ENCODE measurements at regions not wholly inside any gene's neighbourhood (a gene's known extent, or its start where the extent isn't known, plus 50 kb on each side); places are given as distances from the start of the nearest gene placed in this dataset.

- POLR2A ChIA-PET = no interaction called here
- no peak for DNase-seq (ENCODE audit: extremely low spot score)
- CTCF ChIA-PET = no interaction called here
- TF ChIP-seq, protein P1, sequence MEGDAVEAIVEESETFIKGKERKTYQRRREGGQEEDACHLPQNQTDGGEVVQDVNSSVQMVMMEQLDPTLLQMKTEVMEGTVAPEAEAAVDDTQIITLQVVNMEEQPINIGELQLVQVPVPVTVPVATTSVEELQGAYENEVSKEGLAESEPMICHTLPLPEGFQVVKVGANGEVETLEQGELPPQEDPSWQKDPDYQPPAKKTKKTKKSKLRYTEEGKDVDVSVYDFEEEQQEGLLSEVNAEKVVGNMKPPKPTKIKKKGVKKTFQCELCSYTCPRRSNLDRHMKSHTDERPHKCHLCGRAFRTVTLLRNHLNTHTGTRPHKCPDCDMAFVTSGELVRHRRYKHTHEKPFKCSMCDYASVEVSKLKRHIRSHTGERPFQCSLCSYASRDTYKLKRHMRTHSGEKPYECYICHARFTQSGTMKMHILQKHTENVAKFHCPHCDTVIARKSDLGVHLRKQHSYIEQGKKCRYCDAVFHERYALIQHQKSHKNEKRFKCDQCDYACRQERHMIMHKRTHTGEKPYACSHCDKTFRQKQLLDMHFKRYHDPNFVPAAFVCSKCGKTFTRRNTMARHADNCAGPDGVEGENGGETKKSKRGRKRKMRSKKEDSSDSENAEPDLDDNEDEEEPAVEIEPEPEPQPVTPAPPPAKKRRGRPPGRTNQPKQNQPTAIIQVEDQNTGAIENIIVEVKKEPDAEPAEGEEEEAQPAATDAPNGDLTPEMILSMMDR (IDR thresholded peaks at IDR 0.05; ENCODE audit: control extremely low read depth, extremely low read depth, low read depth, missing control alignments) = no peak
These were observed 957.1 kb upstream of the RBFOX1 start for GRCh38 chr16:6375465-6376075.

DNA sequence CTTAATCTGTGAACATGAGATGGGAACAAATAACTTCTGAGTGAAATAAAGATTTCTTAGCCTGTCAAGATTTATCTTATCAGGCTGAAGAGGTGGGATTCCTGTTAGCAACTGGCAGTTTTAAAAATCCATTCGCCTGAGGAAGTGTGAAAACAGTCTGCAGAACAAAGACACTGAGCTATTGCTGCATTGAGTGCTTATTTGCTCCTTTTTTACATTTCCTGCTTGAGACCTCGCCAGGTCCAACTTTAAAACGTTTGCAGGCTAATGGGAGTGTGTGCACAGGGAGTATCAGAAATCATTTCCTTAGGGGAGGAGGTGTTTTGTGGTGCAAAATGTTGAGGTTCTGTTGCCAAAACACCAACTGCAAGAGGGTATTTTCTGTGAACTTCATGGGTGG, 957.8 kb upstream of the RBFOX1 start:
- no peak for DNase-seq (ENCODE audit: extremely low spot score)
- ChIA-PET POLR2A (no interaction called here), CTCF (interaction anchor here (1.3 kb wide), 1 partner anchor 12 kb away, joined by 4 read pairs; no protein-coding TSS in a partner anchor)
- TF ChIP-seq, protein P1 (IDR thresholded peaks at IDR 0.05; ENCODE audit: control extremely low read depth, extremely low read depth, low read depth, missing control alignments) = no peak

- TF ChIP-seq, protein P1 (IDR thresholded peaks at IDR 0.05; ENCODE audit: control extremely low read depth, extremely low read depth, low read depth, missing control alignments) = no peak
- ChIA-PET POLR2A (no interaction called here), CTCF (no interaction called here)
- no peak for DNase-seq (ENCODE audit: extremely low spot score)
These were observed 967.8 kb upstream of the RBFOX1 start for GRCh38 chr16:6364846-6365245.

- CTCF ChIA-PET = no interaction called here
- TF ChIP-seq, protein P1 (IDR thresholded peaks at IDR 0.05; ENCODE audit: control extremely low read depth, extremely low read depth, low read depth, missing control alignments) = no peak
- no peak for DNase-seq (ENCODE audit: extremely low spot score)
- POLR2A ChIA-PET = no interaction called here
These were observed 968.6 kb upstream of the RBFOX1 start for GRCh38 chr16:6363896-6364607.

DNA sequence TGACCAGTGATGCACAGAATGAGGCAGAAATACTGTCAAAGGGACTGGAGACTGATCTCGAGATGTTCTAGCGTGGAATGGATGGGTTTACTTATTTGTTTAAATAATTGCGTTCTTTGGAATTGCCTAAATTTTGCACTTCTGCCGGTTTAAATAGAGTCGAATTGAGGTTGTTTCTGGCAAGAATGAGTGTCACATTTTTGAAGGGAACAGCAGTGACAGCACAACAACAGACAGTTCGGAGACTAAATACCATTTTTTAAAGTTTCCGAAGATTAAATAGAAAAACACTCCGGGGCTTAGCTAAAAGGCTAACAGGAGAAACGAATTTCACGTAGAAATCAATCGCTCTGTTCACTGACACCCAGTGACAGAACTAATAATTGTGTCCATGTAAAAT, 969.2 kb upstream of the RBFOX1 start:
- ChIA-PET POLR2A (no interaction called here), CTCF (no interaction called here)
- TF ChIP-seq, protein P1 (IDR thresholded peaks at IDR 0.05; ENCODE audit: control extremely low read depth, extremely low read depth, low read depth, missing control alignments) = no peak
- DNase-seq (ENCODE audit: extremely low spot score) = no peak

DNA sequence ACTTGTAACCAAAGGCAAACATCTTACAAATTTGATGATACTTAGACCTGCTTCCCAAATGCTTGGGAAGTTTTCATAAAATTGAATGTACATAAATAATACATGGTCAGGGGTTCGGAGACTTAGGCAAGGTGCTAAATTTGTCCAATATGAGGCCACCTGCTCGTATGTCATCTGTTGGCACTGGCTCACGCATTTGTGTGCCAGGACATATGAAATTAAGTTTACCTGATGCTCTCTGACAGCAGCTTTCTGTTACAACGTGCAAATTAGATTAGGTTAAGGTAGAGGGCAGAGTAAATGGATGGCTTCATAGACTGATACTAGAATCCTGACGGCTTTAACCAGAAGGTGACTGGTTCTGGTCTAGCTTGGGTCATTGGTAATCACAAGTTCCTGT, 970.3 kb upstream of the RBFOX1 start:
- ChIA-PET POLR2A (no interaction called here), CTCF (no interaction called here)
- TF ChIP-seq, protein P1 (IDR thresholded peaks at IDR 0.05; ENCODE audit: control extremely low read depth, extremely low read depth, low read depth, missing control alignments) = no peak
- DNase-seq (ENCODE audit: extremely low spot score) = no peak
